AG04449 (cell line): ENCODE measurements at regions not wholly inside any gene's neighbourhood (a gene's known extent, or its start where the extent isn't known, plus 50 kb on each side); places are given as distances from the start of the nearest gene placed in this dataset.

Source experiments
- CTCF ChIA-PET: fragments of 350-600 bp; formaldehyde crosslinking; extraction: SDS; loops from one replicate; lab custom pipeline; 2021; ENCODE audit warnings: antibody characterized with exemption; lab: Yijun Ruan, JAX
- POLR2A ChIA-PET: fragments of 400-600, 350-600 bp; formaldehyde crosslinking; extraction: SDS; loops from one replicate; lab custom pipeline; 2020; ENCODE audit warnings: antibody characterized with exemption, inconsistent platforms; lab: Yijun Ruan, JAX
- DNase-seq: peaks from one replicate; pipeline ENCODE4 v3.0.0-alpha.2; 2010; ENCODE audit warnings: low read depth, low spot score
- H3K4me3 ChIP-seq: 2 replicates; pipeline ENCODE4 v1.5.1; 2011; ENCODE audit warnings: low read depth, mild to moderate bottlenecking, control low read depth, low read length
- CTCF ChIP-seq: IDR thresholded peaks from one replicate; pipeline ENCODE4 v1.5.1; 2011; ENCODE audit warnings: mild to moderate bottlenecking, moderate library complexity, low read length, control low read depth, inconsistent platforms; ENCODE audit not compliant: insufficient read depth; ENCODE audit errors: missing control alignments

- DNase-seq: no peak
- no peak overlapping the region for H3K4me3 ChIP-seq
- no peak for TF ChIP-seq CTCF
- ChIA-PET CTCF (no interaction called here), POLR2A (no interaction called here)
These were observed 89.7 kb downstream of the SHOX start for GRCh38 chrX:720250-720649.

- CTCF ChIA-PET: no interaction called here
- no peak overlapping the region for H3K4me3 ChIP-seq
- no peak for TF ChIP-seq CTCF
- POLR2A ChIA-PET: no interaction called here
- no peak for DNase-seq
These were observed 85.5 kb downstream of the SHOX start for GRCh38 chrX:716136-716535.

GRCh38 chrX:714131-714530 is 83.5 kb downstream of the SHOX start:
- no peak overlapping the region for H3K4me3 ChIP-seq
- ChIA-PET CTCF (no interaction called here), POLR2A (no interaction called here)
- no peak for DNase-seq
- no peak for TF ChIP-seq CTCF
